GM12872 (cell line): ENCODE measurements at regions not wholly inside any gene's neighbourhood (a gene's known extent, or its start where the extent isn't known, plus 50 kb on each side); places are given as distances from the start of the nearest gene placed in this dataset.

Experiments
- TF ChIP-seq, protein P1 (sequence below): IDR thresholded peaks from 3 replicates; pipeline ENCODE4 v1.5.1; 2011; ENCODE audit warnings: low read depth, mild to moderate bottlenecking, low read length, moderate library complexity; ENCODE audit not compliant: insufficient read depth

- TF ChIP-seq, protein P1, sequence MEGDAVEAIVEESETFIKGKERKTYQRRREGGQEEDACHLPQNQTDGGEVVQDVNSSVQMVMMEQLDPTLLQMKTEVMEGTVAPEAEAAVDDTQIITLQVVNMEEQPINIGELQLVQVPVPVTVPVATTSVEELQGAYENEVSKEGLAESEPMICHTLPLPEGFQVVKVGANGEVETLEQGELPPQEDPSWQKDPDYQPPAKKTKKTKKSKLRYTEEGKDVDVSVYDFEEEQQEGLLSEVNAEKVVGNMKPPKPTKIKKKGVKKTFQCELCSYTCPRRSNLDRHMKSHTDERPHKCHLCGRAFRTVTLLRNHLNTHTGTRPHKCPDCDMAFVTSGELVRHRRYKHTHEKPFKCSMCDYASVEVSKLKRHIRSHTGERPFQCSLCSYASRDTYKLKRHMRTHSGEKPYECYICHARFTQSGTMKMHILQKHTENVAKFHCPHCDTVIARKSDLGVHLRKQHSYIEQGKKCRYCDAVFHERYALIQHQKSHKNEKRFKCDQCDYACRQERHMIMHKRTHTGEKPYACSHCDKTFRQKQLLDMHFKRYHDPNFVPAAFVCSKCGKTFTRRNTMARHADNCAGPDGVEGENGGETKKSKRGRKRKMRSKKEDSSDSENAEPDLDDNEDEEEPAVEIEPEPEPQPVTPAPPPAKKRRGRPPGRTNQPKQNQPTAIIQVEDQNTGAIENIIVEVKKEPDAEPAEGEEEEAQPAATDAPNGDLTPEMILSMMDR = no peak
Observed at GRCh38 chr7:113659416-113659815, 259.4 kb downstream of the PPP1R3A start.

- TF ChIP-seq, protein P1 = no peak
Observed at GRCh38 chr7:113657603-113658002, 261.2 kb downstream of the PPP1R3A start.

GRCh38 chr7:113652501-113652900, 266.3 kb downstream of the PPP1R3A start:
- TF ChIP-seq, protein P1 = no peak

DNA sequence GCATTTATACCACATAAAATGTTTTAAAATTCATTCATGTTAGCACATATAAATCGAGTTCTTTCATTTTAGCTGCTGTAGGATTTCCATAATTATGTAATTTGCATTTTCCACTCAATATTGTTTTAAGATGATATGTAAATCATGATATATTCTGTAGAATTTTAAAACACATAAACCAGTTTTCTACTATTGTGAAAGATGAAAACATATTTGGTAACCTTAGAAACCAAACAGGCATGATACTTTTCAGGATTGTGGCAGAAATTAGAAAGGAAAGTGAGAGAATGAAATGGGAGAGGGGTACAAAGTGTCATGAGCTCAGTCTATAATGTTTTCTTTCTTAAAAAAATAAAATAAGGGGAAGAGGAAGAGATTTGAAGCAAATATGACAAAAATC, 269.3 kb downstream of the PPP1R3A start:
- TF ChIP-seq, protein P1 = no peak

GRCh38 chr7:113639221-113639620, 279.6 kb downstream of the PPP1R3A start:
- TF ChIP-seq, protein P1 = no peak

DNA sequence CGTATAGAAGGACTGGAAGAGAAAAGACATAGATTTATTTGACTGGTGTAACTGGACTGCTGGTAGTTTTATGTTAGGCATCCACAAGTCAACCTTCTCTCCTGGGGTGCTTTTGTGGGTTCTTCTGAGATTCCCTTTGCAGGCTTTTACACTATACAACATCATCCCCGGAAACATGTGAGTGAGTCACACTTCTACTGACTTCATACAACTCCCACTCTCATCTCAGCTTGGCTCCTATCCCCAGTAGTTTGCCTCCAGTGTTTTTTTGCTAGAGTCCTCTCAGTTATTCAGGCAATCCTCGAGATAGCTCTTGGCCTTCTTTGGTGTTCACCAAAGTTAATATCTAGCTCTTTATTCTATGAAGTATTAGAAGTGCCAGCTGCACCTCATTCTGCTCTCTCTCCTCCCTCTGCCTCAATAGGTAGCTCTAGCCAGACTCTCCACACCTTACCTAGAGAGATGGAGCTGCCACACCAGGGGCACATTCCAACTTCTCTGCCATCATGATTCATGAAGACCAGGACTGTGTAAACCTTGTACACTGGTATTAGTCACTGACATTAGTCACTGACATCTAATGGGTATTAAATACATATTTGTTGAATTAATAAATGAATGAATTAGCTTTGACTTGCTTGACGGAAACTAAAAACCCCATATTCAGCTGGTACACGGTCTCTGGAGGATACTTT, 281.9 kb downstream of the PPP1R3A start:
- TF ChIP-seq, protein P1 = no peak

DNA sequence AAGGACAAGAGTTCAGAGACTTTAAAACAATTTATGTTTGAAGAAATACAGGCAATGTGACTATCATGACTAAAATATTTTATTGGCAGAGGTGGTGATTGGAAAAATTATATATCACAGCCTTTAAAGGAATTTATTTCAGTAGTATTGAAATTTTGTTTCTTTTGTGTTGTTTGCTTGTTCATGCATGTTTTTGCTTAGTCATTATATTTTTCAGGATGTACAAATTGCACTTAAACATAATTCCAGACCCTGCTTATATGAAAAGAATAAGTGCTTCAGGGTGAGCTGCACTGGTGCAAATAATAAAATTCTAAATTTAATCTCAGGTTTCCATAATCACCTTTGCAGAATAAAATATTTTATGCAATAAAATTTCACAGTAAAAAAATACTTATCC, 283.3 kb downstream of the PPP1R3A start:
- TF ChIP-seq, protein P1 = no peak
